HEK293 (cell line): ENCODE measurements at regions not wholly inside any gene's neighbourhood (a gene's known extent, or its start where the extent isn't known, plus 50 kb on each side); places are given as distances from the start of the nearest gene placed in this dataset.

Experiments used
- GLI4 ChIP-seq: fragments of 450-650 bp; formaldehyde crosslinking; IDR thresholded peaks from 2 replicates; pipeline ENCODE4 v1.5.1; 2016; ENCODE audit warnings: missing biosample characterization, missing genetic modification characterization
- PRDM10 ChIP-seq: fragments of 450-650 bp; formaldehyde crosslinking; IDR thresholded peaks from 2 replicates; pipeline ENCODE4 v1.5.1; 2016; ENCODE audit warnings: missing biosample characterization, missing genetic modification characterization
- ZBTB7A ChIP-seq: fragments of 450-650 bp; formaldehyde crosslinking; IDR thresholded peaks from 2 replicates; pipeline ENCODE4 v1.5.1; 2016; ENCODE audit warnings: low read depth, missing biosample characterization, missing genetic modification characterization
- ZNF211 ChIP-seq: fragments of 450-650 bp; formaldehyde crosslinking; IDR thresholded peaks from 2 replicates; pipeline ENCODE4 v1.5.1; 2016; ENCODE audit warnings: low read depth, missing biosample characterization, missing genetic modification characterization
- ZNF23 ChIP-seq: fragments of 450-650 bp; formaldehyde crosslinking; IDR thresholded peaks from 2 replicates; pipeline ENCODE4 v1.5.1; 2016; ENCODE audit warnings: missing biosample characterization, missing genetic modification characterization, borderline replicate concordance
- ZNF24 ChIP-seq: fragments of 450-650 bp; formaldehyde crosslinking; IDR thresholded peaks from 2 replicates; pipeline ENCODE4 v1.5.1; 2016; ENCODE audit warnings: missing biosample characterization, missing genetic modification characterization
- ZNF555 ChIP-seq: fragments of 450-650 bp; formaldehyde crosslinking; conservative IDR thresholded peaks from 2 replicates; pipeline ENCODE4 v1.5.1; 2017; ENCODE audit warnings: missing biosample characterization, mild to moderate bottlenecking, missing genetic modification characterization, inconsistent platforms
- ZNF704 ChIP-seq: fragments of 450-650 bp; formaldehyde crosslinking; IDR thresholded peaks from 2 replicates; pipeline ENCODE4 v1.5.1; 2016; ENCODE audit warnings: missing biosample characterization, missing genetic modification characterization
- TF ChIP-seq, protein P1 (sequence below): fragments of 450-650 bp; formaldehyde crosslinking; IDR thresholded peaks from 2 replicates; pipeline ENCODE4 v1.5.1; 2016; ENCODE audit warnings: missing biosample characterization, missing genetic modification characterization
- TF ChIP-seq, protein P2 (sequence below): fragments of 450-650 bp; formaldehyde crosslinking; IDR thresholded peaks from 2 replicates; pipeline ENCODE4 v1.5.1; 2017; ENCODE audit warnings: missing biosample characterization, missing genetic modification characterization
- TF ChIP-seq, protein P3 (sequence below): fragments of 450-650 bp; formaldehyde crosslinking; IDR thresholded peaks from 2 replicates; pipeline ENCODE4 v1.5.1; 2016; ENCODE audit warnings: missing biosample characterization, missing genetic modification characterization
- TF ChIP-seq, protein P4 (sequence below): fragments of 450-650 bp; formaldehyde crosslinking; IDR thresholded peaks from 2 replicates; pipeline ENCODE4 v1.5.1; 2016; ENCODE audit warnings: missing biosample characterization, missing genetic modification characterization
- TF ChIP-seq, protein P5 (sequence below): fragments of 450-650 bp; formaldehyde crosslinking; optimal IDR thresholded peaks from 2 replicates; pipeline ENCODE3; 2016; ENCODE audit warnings: missing biosample characterization, mild to moderate bottlenecking, missing genetic modification characterization

DNA sequence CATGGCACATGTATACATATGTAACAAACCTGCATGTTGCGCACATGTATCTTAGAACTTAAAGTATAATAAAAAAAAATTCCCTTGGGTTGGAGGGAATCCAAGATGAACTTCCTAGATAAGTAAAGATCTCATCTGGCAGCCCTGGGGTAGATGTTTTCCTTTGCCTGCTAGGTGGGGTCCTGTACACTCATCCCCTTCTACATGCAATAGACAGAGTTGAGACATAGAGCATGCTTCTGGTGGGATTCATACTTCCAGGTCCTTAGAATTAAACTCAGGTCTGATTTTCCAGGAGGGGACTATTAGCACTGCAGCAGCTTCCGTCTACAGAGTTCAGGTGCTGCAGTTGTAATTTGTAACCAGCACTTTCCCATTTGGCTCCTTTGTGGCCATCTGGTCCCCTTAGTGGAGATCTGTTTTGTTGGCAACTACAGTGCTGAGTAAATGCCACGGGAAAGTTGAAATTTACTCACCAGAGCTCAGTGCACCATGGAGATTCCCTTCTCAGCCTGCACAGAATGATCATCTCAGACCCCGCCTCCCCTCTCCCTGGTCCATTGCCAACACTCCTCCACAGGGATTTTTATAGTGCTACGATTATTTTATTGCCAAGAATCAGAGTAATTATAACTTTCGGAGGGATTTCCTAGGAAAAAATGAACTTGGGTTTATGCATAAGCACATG, 220.1 kb upstream of the E2F8 start:
- TF ChIP-seq ZNF555 (tag by site-specific recombination) = no peak
- no peak for TF ChIP-seq ZBTB7A (tag by site-specific recombination)
- no peak for TF ChIP-seq ZNF704 (tag by site-specific recombination)
- TF ChIP-seq ZNF211 (tag by site-specific recombination) = no peak
- TF ChIP-seq, protein P1, sequence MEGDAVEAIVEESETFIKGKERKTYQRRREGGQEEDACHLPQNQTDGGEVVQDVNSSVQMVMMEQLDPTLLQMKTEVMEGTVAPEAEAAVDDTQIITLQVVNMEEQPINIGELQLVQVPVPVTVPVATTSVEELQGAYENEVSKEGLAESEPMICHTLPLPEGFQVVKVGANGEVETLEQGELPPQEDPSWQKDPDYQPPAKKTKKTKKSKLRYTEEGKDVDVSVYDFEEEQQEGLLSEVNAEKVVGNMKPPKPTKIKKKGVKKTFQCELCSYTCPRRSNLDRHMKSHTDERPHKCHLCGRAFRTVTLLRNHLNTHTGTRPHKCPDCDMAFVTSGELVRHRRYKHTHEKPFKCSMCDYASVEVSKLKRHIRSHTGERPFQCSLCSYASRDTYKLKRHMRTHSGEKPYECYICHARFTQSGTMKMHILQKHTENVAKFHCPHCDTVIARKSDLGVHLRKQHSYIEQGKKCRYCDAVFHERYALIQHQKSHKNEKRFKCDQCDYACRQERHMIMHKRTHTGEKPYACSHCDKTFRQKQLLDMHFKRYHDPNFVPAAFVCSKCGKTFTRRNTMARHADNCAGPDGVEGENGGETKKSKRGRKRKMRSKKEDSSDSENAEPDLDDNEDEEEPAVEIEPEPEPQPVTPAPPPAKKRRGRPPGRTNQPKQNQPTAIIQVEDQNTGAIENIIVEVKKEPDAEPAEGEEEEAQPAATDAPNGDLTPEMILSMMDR (tag by site-specific recombination) = no peak
- TF ChIP-seq, protein P2, sequence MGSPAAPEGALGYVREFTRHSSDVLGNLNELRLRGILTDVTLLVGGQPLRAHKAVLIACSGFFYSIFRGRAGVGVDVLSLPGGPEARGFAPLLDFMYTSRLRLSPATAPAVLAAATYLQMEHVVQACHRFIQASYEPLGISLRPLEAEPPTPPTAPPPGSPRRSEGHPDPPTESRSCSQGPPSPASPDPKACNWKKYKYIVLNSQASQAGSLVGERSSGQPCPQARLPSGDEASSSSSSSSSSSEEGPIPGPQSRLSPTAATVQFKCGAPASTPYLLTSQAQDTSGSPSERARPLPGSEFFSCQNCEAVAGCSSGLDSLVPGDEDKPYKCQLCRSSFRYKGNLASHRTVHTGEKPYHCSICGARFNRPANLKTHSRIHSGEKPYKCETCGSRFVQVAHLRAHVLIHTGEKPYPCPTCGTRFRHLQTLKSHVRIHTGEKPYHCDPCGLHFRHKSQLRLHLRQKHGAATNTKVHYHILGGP (tag by site-specific recombination) = no peak
- TF ChIP-seq, protein P3, sequence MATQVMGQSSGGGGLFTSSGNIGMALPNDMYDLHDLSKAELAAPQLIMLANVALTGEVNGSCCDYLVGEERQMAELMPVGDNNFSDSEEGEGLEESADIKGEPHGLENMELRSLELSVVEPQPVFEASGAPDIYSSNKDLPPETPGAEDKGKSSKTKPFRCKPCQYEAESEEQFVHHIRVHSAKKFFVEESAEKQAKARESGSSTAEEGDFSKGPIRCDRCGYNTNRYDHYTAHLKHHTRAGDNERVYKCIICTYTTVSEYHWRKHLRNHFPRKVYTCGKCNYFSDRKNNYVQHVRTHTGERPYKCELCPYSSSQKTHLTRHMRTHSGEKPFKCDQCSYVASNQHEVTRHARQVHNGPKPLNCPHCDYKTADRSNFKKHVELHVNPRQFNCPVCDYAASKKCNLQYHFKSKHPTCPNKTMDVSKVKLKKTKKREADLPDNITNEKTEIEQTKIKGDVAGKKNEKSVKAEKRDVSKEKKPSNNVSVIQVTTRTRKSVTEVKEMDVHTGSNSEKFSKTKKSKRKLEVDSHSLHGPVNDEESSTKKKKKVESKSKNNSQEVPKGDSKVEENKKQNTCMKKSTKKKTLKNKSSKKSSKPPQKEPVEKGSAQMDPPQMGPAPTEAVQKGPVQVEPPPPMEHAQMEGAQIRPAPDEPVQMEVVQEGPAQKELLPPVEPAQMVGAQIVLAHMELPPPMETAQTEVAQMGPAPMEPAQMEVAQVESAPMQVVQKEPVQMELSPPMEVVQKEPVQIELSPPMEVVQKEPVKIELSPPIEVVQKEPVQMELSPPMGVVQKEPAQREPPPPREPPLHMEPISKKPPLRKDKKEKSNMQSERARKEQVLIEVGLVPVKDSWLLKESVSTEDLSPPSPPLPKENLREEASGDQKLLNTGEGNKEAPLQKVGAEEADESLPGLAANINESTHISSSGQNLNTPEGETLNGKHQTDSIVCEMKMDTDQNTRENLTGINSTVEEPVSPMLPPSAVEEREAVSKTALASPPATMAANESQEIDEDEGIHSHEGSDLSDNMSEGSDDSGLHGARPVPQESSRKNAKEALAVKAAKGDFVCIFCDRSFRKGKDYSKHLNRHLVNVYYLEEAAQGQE (tag by site-specific recombination) = no peak
- TF ChIP-seq ZNF23 (tag by site-specific recombination) = no peak
- TF ChIP-seq ZNF24 (tag by site-specific recombination) = no peak
- TF ChIP-seq, protein P4, sequence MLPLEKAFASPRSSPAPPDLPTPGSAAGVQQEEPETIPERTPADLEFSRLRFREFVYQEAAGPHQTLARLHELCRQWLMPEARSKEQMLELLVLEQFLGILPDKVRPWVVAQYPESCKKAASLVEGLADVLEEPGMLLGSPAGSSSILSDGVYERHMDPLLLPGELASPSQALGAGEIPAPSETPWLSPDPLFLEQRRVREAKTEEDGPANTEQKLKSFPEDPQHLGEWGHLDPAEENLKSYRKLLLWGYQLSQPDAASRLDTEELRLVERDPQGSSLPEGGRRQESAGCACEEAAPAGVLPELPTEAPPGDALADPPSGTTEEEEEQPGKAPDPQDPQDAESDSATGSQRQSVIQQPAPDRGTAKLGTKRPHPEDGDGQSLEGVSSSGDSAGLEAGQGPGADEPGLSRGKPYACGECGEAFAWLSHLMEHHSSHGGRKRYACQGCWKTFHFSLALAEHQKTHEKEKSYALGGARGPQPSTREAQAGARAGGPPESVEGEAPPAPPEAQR (tag by site-specific recombination) = no peak
- no peak for TF ChIP-seq GLI4 (tag by site-specific recombination)
- no peak for TF ChIP-seq PRDM10 (tag by site-specific recombination)
- TF ChIP-seq, protein P5, sequence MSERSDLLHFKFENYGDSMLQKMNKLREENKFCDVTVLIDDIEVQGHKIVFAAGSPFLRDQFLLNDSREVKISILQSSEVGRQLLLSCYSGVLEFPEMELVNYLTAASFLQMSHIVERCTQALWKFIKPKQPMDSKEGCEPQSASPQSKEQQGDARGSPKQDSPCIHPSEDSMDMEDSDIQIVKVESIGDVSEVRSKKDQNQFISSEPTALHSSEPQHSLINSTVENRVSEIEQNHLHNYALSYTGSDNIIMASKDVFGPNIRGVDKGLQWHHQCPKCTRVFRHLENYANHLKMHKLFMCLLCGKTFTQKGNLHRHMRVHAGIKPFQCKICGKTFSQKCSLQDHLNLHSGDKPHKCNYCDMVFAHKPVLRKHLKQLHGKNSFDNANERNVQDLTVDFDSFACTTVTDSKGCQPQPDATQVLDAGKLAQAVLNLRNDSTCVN (tag by site-specific recombination) = no peak
